MCF 10A (cell line): ENCODE measurements at regions not wholly inside any gene's neighbourhood (a gene's known extent, or its start where the extent isn't known, plus 50 kb on each side); places are given as distances from the start of the nearest gene placed in this dataset.

ENCODE experiments used
- BruUV-seq: library from RNA; stranded (reverse); fragments of 400-500 nt; replicated peaks from 2 replicates; lab custom pipeline; 2021; lab: Mats Ljungman, UMichigan
- CTCF ChIA-PET: fragments of 300-600 bp; sonication (Branson Sonifier 250); formaldehyde crosslinking; extraction: SDS; loops from one replicate; lab custom pipeline; 2021; ENCODE audit warnings: antibody characterized with exemption, inconsistent platforms; lab: Yijun Ruan, JAX
- POLR2A ChIA-PET: fragments of 300-600, 350-650 bp; sonication (Branson Sonifier 250); formaldehyde crosslinking; extraction: SDS; loops from one replicate; lab custom pipeline; 2020; ENCODE audit warnings: antibody characterized with exemption, inconsistent platforms; lab: Yijun Ruan, JAX
- DNase-seq: peaks from one replicate; pipeline ENCODE4 v3.0.0-alpha.2; 2018; ENCODE audit not compliant: unreplicated experiment
- H3K27ac Mint-ChIP-seq: one replicate; pipeline ENCODE4 v1.8.0; 2022; ENCODE audit warnings: mild to moderate bottlenecking, low read depth, mixed read lengths; ENCODE audit not compliant: unreplicated experiment
- H3K27me3 Mint-ChIP-seq: one replicate; pipeline ENCODE4 v1.8.0; 2022; ENCODE audit warnings: mixed read lengths; ENCODE audit not compliant: insufficient read depth, unreplicated experiment
- H3K36me3 Mint-ChIP-seq: one replicate; pipeline ENCODE4 v1.8.0; 2022; ENCODE audit warnings: mild to moderate bottlenecking, moderate library complexity, mixed read lengths; ENCODE audit not compliant: insufficient read depth, unreplicated experiment
- H3K4me1 Mint-ChIP-seq: one replicate; pipeline ENCODE4 v1.8.0; 2022; ENCODE audit warnings: mixed read lengths; ENCODE audit not compliant: insufficient read depth, unreplicated experiment
- H3K4me3 Mint-ChIP-seq: one replicate; pipeline ENCODE4 v1.8.0; 2022; ENCODE audit warnings: mild to moderate bottlenecking, moderate library complexity, mixed read lengths; ENCODE audit not compliant: unreplicated experiment
- H3K9me3 Mint-ChIP-seq: one replicate; pipeline ENCODE4 v1.8.0; 2022; ENCODE audit warnings: mixed read lengths; ENCODE audit not compliant: unreplicated experiment
- intact Hi-C: fragments of 100-400 bp; cut with micrococcal nuclease; formaldehyde crosslinking; loops from 2 replicates; pipeline ENCODE4 v1.14.1; 2022
- TF ChIP-seq, protein P1 (sequence below): fragments of 200-600 bp; IDR thresholded peaks from one replicate; pipeline ENCODE4 v1.8.0; 2022; ENCODE audit warnings: antibody characterized with exemption, mild to moderate bottlenecking; ENCODE audit not compliant: unreplicated experiment

DNA sequence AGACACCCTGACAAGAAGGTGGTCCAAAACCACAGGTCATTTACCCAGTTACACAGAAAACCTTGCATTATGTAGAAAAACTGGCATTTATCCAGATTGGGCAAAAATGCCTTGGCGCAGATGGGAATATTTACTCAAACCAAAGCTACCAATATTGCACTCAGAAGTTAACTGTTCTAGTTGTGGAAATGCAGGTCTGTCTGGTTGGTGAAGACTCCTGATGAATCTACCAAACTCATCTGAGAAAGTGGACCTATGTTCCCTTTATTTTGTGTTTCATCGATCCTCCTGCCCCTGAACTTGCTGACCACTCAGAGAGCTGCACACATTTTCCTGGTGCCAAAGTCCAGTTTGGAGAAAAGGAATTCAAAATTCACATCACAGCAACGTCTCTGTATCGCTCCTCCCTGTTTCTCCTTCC is 85.2 kb upstream of the ALDH1A1 start:
- Mint-ChIP-seq H3K36me3 (no peaks in the 10 kb centered on the region), H3K4me3 (no peak overlapping the region), H3K27ac (no peak overlapping the region), H3K4me1 (peaks cover 12% of the 10 kb centered on the region), H3K9me3 (no peaks in the 10 kb centered on the region), H3K27me3 (peaks cover 77% of the 10 kb centered on the region)
- ChIA-PET POLR2A (interaction anchor here (0.6 to 1.4 kb wide), 2 partner anchors 9 to 380 kb away, joined by 4 read pairs; no protein-coding TSS in a partner anchor), CTCF (interaction anchor here (0.6 to 1.2 kb wide), 3 partner anchors 22 to 1228 kb away, joined by 3 to 4 read pairs (median 3); no protein-coding TSS in a partner anchor)
- TF ChIP-seq, protein P1, sequence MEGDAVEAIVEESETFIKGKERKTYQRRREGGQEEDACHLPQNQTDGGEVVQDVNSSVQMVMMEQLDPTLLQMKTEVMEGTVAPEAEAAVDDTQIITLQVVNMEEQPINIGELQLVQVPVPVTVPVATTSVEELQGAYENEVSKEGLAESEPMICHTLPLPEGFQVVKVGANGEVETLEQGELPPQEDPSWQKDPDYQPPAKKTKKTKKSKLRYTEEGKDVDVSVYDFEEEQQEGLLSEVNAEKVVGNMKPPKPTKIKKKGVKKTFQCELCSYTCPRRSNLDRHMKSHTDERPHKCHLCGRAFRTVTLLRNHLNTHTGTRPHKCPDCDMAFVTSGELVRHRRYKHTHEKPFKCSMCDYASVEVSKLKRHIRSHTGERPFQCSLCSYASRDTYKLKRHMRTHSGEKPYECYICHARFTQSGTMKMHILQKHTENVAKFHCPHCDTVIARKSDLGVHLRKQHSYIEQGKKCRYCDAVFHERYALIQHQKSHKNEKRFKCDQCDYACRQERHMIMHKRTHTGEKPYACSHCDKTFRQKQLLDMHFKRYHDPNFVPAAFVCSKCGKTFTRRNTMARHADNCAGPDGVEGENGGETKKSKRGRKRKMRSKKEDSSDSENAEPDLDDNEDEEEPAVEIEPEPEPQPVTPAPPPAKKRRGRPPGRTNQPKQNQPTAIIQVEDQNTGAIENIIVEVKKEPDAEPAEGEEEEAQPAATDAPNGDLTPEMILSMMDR, result no peak
- intact Hi-C loops, result no loop called here
- BruUV-seq, result no TSS peak
- DNase-seq, result peak; percentile 33

DNA sequence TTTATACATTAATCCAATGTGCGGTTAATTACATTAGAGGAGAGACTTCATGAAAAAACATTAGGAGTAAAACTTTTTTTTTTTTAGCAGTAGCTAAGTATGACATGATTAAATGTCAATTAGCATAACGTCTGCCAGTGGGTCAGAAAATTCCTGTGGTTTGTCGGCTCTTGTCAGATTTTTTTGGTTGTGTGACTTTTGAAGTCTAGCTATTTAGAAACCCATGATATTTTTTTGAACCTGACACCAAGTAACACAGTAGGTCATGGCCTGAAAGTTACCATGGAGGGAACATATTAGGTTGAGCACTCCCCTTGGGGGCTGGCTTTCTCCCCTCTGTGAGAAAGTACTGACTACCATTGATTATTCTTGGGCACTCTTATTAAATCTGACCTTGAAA is 84.8 kb upstream of the ALDH1A1 start:
- Mint-ChIP-seq H3K36me3 (no peaks in the 10 kb centered on the region), H3K9me3 (no peaks in the 10 kb centered on the region), H3K27me3 (peaks cover 74% of the 10 kb centered on the region), H3K4me1 (peaks cover 12% of the 10 kb centered on the region), H3K4me3 (no peak overlapping the region), H3K27ac (no peak overlapping the region)
- ChIA-PET CTCF (interaction anchor here (0.6 to 1.2 kb wide), 3 partner anchors 9 to 1227 kb away, joined by 3 to 4 read pairs (median 3); no protein-coding TSS in a partner anchor), POLR2A (interaction anchor here (0.6 kb wide), 1 partner anchor 379 kb away, joined by 4 read pairs; no protein-coding TSS in a partner anchor)
- intact Hi-C loops, result no loop called here
- TF ChIP-seq, protein P1, result no peak
- no TSS peak for BruUV-seq
- DNase-seq, result peak; percentile 12

DNA sequence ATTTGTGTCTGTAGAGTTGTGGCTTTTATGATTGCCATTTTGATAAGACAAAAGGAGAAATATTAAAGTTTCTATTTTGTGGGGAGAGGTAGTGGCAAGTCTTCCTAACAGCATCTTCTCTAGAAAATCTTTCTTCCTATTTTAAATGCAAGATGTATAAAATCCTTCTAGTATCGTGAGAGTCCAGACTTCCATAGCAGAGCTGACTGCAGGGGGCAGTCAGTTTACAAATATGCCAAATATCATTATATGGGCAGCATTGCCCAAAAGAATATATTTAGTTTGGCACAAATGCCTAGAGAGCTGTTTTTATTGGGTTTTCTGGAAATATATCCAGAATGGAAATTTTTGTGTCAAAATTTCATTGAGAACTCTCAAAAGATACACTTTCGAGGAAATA is 82.1 kb upstream of the ALDH1A1 start:
- Mint-ChIP-seq H3K4me1 (peaks cover 12% of the 10 kb centered on the region), H3K4me3 (no peak overlapping the region), H3K27me3 (peaks cover 86% of the 10 kb centered on the region), H3K27ac (no peak overlapping the region), H3K9me3 (no peaks in the 10 kb centered on the region), H3K36me3 (no peaks in the 10 kb centered on the region)
- ChIA-PET CTCF (interaction anchor here (0.6 to 1.0 kb wide), 3 partner anchors 163 to 1601 kb away, joined by 3 to 4 read pairs (median 3); no protein-coding TSS in a partner anchor), POLR2A (no interaction called here)
- TF ChIP-seq, protein P1, result no peak
- BruUV-seq, result no TSS peak
- intact Hi-C loops, result no loop called here
- no peak for DNase-seq

DNA sequence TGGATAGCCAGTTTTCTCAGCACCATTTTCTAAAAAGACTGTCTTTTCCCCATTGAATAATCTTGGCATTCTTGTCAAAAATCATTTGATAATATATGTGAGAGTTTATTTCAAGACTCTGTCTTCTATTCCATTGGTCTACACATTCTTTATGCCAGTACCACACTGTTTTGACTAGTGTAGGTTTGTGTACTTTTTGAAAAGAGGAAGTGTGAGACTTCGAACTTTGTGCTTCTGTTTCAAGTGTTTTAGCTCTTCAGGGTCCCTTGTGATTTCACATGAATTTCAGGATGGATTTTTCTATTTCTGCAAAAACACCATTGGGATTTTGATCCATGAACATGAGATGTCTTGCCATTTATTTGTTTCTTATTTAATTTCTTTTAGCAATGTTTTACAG is 78.5 kb upstream of the ALDH1A1 start:
- BruUV-seq, result no TSS peak
- ChIA-PET CTCF (interaction anchor here (1.7 kb wide), 1 partner anchor 174 kb away, joined by 9 read pairs; no protein-coding TSS in a partner anchor), POLR2A (no interaction called here)
- Mint-ChIP-seq H3K27me3 (peaks cover 84% of the 10 kb centered on the region), H3K9me3 (no peaks in the 10 kb centered on the region), H3K36me3 (no peaks in the 10 kb centered on the region), H3K4me3 (no peak overlapping the region), H3K4me1 (no peaks in the 10 kb centered on the region), H3K27ac (no peak overlapping the region)
- TF ChIP-seq, protein P1, result no peak
- DNase-seq, result no peak
- intact Hi-C loops, result no loop called here
